Fibroblast of upper back skin (primary cell): ENCODE measurements at regions not wholly inside any gene's neighbourhood (a gene's known extent, or its start where the extent isn't known, plus 50 kb on each side); places are given as distances from the start of the nearest gene placed in this dataset.

Experiments used
- DNase-seq: peaks from one replicate; pipeline ENCODE4 v3.0.0-alpha.2; 2013

GRCh38 chr13:26965952-26966700 lies 205.5 kb downstream of the USP12 start:
- peak; percentile 10 for DNase-seq

GRCh38 chr13:26964278-26965250 lies 204.0 kb upstream of the GPR12 start:
- DNase-seq = no peak

GRCh38 chr13:26962671-26963070 lies 202.1 kb upstream of the GPR12 start:
- DNase-seq = no peak

GRCh38 chr13:26961890-26962615 lies 201.5 kb upstream of the GPR12 start:
- DNase-seq = no peak

GRCh38 chr13:26957182-26957581 lies 196.6 kb upstream of the GPR12 start:
- DNase-seq = no peak

- DNase-seq = no peak
Measured at GRCh38 chr13:26956522-26957142, 196.0 kb upstream of the GPR12 start.

GRCh38 chr13:26954976-26955375 lies 194.4 kb upstream of the GPR12 start:
- no peak for DNase-seq

- no peak for DNase-seq
Measured at GRCh38 chr13:26953291-26953690, 192.7 kb upstream of the GPR12 start.

- DNase-seq = no peak
Measured at GRCh38 chr13:26952551-26953143, 192.1 kb upstream of the GPR12 start.

- DNase-seq = no peak
Measured at GRCh38 chr13:26951581-26952177, 191.1 kb upstream of the GPR12 start.

- DNase-seq = no peak
Measured at GRCh38 chr13:26950968-26951367, 190.4 kb upstream of the GPR12 start.

- no peak for DNase-seq
Measured at GRCh38 chr13:26950546-26950945, 190.0 kb upstream of the GPR12 start.

GRCh38 chr13:26949701-26950502 lies 189.3 kb upstream of the GPR12 start:
- DNase-seq = no peak

- DNase-seq = no peak
Measured at GRCh38 chr13:26948353-26948752, 187.8 kb upstream of the GPR12 start.

- peak; percentile 28 for DNase-seq
Measured at GRCh38 chr13:26946684-26947343, 186.2 kb upstream of the GPR12 start.

GRCh38 chr13:26943748-26944147 lies 183.2 kb upstream of the GPR12 start:
- DNase-seq = no peak

GRCh38 chr13:26942184-26942583 lies 181.6 kb upstream of the GPR12 start:
- DNase-seq = no peak

GRCh38 chr13:26941345-26942174 lies 181.0 kb upstream of the GPR12 start:
- DNase-seq = peak; percentile 60

GRCh38 chr13:26934096-26934495 lies 173.5 kb upstream of the GPR12 start:
- no peak for DNase-seq

- DNase-seq = no peak
Measured at GRCh38 chr13:26932465-26932864, 171.9 kb upstream of the GPR12 start.
